Erythroblast (primary cell): ENCODE measurements at regions not wholly inside any gene's neighbourhood (a gene's known extent, or its start where the extent isn't known, plus 50 kb on each side); places are given as distances from the start of the nearest gene placed in this dataset.

Experiments
- GATA1 ChIP-seq: IDR thresholded peaks from 2 replicates; pipeline ENCODE4 v1.6.1; 2011; ENCODE audit warnings: low read depth, mild to moderate bottlenecking, control low read depth, low read length, moderate library complexity
- POLR2A ChIP-seq: IDR thresholded peaks from 2 replicates; pipeline ENCODE4 v1.6.1; 2011; ENCODE audit warnings: mild to moderate bottlenecking, low read length

DNA sequence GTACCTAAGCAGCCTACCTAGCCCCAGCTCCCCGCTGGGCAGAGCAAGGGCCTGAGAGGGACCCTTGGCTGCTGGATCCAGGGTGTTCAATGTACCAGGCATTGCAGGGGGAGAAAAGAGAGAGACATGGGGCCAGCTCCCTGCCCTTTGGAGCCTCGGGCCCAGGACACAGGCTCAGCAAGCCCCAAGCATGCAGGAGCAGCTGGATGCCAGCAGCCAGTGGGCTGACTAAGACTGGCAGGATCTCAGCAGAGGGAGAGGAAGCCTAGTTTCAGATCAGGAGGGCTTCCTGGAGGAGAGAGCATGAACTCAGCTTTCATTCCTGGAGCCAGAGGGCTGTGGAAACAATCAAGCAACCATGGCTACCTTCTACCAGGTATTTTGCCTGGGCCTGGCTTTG is 82.0 kb upstream of the NKD1 start:
- no peak for TF ChIP-seq POLR2A
- TF ChIP-seq GATA1 = no peak
